Neural cell (in vitro differentiated cells): ENCODE measurements at regions not wholly inside any gene's neighbourhood (a gene's known extent, or its start where the extent isn't known, plus 50 kb on each side); places are given as distances from the start of the nearest gene placed in this dataset.

Experiments used
- H2AFZ ChIP-seq: fragments of 200-600, 300-800 bp; sonication (generic), shearing (Covaris generic); 2 replicates; pipeline ENCODE4 v1.6.0; 2014; ENCODE audit warnings: low read depth, mild to moderate bottlenecking, antibody characterized with exemption, low read length, moderate library complexity
- H3F3A ChIP-seq: fragments of 200-600 bp; shearing (Covaris generic); 2 replicates; pipeline ENCODE4 v1.6.1; 2016; ENCODE audit warnings: mild to moderate bottlenecking, moderate library complexity, mixed read lengths, antibody characterized with exemption, low read length; ENCODE audit not compliant: insufficient read depth, poor library complexity, severe bottlenecking
- H3K27ac ChIP-seq: fragments of 200-600, 300-800 bp; sonication (generic), shearing (Covaris generic); 2 replicates; pipeline ENCODE4 v1.5.1; 2014; ENCODE audit warnings: mild to moderate bottlenecking, low read length, moderate library complexity
- H3K27me3 ChIP-seq: fragments of 300-800, 200-600 bp; sonication (generic), shearing (Covaris generic); 2 replicates; pipeline ENCODE4 v1.6.0; 2014; ENCODE audit warnings: mild to moderate bottlenecking, low read depth, low read length, moderate library complexity; ENCODE audit not compliant: insufficient read depth
- H3K36me3 ChIP-seq: fragments of 300-800, 200-600 bp; sonication (generic), shearing (Covaris generic); 2 replicates; pipeline ENCODE4 v1.5.1; 2014; ENCODE audit warnings: mild to moderate bottlenecking, antibody characterized with exemption, low read length, moderate library complexity; ENCODE audit not compliant: insufficient read depth
- H3K4me2 ChIP-seq: fragments of 300-800, 200-600 bp; sonication (generic), shearing (Covaris generic); 2 replicates; pipeline ENCODE4 v1.6.0; 2014; ENCODE audit warnings: mild to moderate bottlenecking, low read length
- H3K4me3 ChIP-seq: fragments of 300-800, 200-600 bp; sonication (generic), shearing (Covaris generic); 2 replicates; pipeline ENCODE4 v1.5.1; 2014; ENCODE audit warnings: mild to moderate bottlenecking, low read length, moderate library complexity
- H3K79me2 ChIP-seq: fragments of 200-600 bp; shearing (Covaris generic); replicated peaks from 2 replicates; pipeline ENCODE4 v1.6.0; 2014; ENCODE audit warnings: mild to moderate bottlenecking, low read length, moderate library complexity; ENCODE audit not compliant: insufficient read depth
- H3K9ac ChIP-seq: fragments of 300-800, 200-600 bp; sonication (generic), shearing (Covaris generic); 2 replicates; pipeline ENCODE4 v1.6.1; 2016; ENCODE audit warnings: mild to moderate bottlenecking, low read length, mixed read lengths
- H3K9me2 ChIP-seq: fragments of 200-600 bp; shearing (Covaris generic); 2 replicates; pipeline ENCODE4 v1.6.1; 2016; ENCODE audit warnings: mild to moderate bottlenecking, low read length, mixed read lengths; ENCODE audit not compliant: insufficient read depth
- H3K9me3 ChIP-seq: fragments of 200-600, 300-800 bp; sonication (generic), shearing (Covaris generic); 2 replicates; pipeline ENCODE4 v1.6.1; 2016; ENCODE audit warnings: mild to moderate bottlenecking, mixed run types, low read length, moderate library complexity, mixed read lengths
- H4K20me1 ChIP-seq: fragments of 200-600 bp; shearing (Covaris generic); 2 replicates; pipeline ENCODE4 v1.6.1; 2016; ENCODE audit warnings: mild to moderate bottlenecking, mixed run types; ENCODE audit not compliant: insufficient read depth
- CTCF ChIP-seq: fragments of 450-650 bp; IDR thresholded peaks from 2 replicates; pipeline ENCODE4 v1.5.1; 2014; ENCODE audit warnings: antibody characterized with exemption, mild to moderate bottlenecking, moderate library complexity; ENCODE audit not compliant: poor library complexity, severe bottlenecking
- EP300 ChIP-seq: fragments of 450-650 bp; conservative IDR thresholded peaks from 2 replicates; pipeline ENCODE4 v1.6.1; 2014; ENCODE audit warnings: antibody characterized with exemption, mild to moderate bottlenecking, moderate library complexity; ENCODE audit not compliant: poor library complexity, severe bottlenecking
- EZH2 ChIP-seq: fragments of 200-600, 300-800 bp; shearing (Covaris generic), sonication (generic); IDR thresholded peaks from 2 replicates; pipeline ENCODE4 v1.6.1; 2014; ENCODE audit warnings: antibody characterized with exemption, low read length, borderline replicate concordance, mild to moderate bottlenecking; ENCODE audit not compliant: insufficient read depth, poor library complexity, severe bottlenecking
- MXI1 ChIP-seq: fragments of 450-650 bp; conservative IDR thresholded peaks from 2 replicates; pipeline ENCODE4 v1.6.1; 2014; ENCODE audit warnings: antibody characterized with exemption, mild to moderate bottlenecking; ENCODE audit not compliant: poor library complexity, severe bottlenecking
- POLR2AphosphoS5 ChIP-seq: IDR thresholded peaks from 2 replicates; pipeline ENCODE4 v1.6.1; 2012
- RAD21 ChIP-seq: fragments of 450-650 bp; conservative IDR thresholded peaks from 2 replicates; pipeline ENCODE4 v1.6.1; 2014; ENCODE audit warnings: antibody characterized with exemption, mild to moderate bottlenecking, moderate library complexity
- SMC3 ChIP-seq: fragments of 450-650 bp; conservative IDR thresholded peaks from 2 replicates; pipeline ENCODE4 v1.6.1; 2014; ENCODE audit warnings: antibody characterized with exemption, mild to moderate bottlenecking, moderate library complexity; ENCODE audit not compliant: poor library complexity
- TAF1 ChIP-seq: IDR thresholded peaks from 2 replicates; pipeline ENCODE4 v1.6.1; 2012; ENCODE audit warnings: low read depth
- TF ChIP-seq, protein P1 (sequence below): IDR thresholded peaks from 2 replicates; pipeline ENCODE4 v1.6.1; 2012; ENCODE audit warnings: borderline replicate concordance

DNA sequence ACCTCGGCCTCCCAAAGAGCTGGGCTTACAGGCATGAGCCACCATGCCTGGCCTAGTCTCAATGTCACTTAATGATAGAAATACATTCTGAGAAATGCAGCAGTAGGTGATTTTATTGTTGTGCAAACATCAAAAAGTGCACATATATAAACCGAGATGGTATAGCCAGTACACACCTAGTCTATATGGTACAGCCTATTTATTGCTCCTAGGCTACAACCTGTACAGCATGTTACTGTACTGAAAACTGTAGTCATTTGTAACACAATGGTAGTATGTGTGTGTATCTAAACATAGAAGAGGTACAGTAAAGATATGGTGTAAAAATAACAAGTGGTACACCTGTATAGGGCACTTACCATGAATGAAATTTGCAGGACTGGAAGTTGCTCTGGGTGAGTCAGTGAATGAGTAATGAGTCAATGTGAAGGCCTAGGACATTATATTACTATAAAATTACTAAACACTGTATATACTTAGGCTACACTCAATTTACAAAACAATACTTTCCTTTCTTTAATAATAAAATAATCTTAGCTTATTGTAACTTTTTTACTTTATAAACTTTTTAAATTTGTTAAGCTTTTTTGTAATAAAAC, 166.7 kb upstream of the SYT1 start:
- Histone ChIP-seq H3K36me3 (no peaks in the 10 kb centered on the region), H3K27me3 (no peaks in the 10 kb centered on the region), H3K9me2 (no peaks in the 10 kb centered on the region), H3K4me3 (no peak overlapping the region), H3K79me2 (no peaks in the 10 kb centered on the region), H3K9me3 (no peaks in the 10 kb centered on the region), H3K27ac (no peak overlapping the region), H2AFZ (no peak overlapping the region), H3K9ac (no peak overlapping the region), H4K20me1 (no peaks in the 10 kb centered on the region), H3K4me2 (no peak overlapping the region), H3F3A (no peaks in the 10 kb centered on the region)
- TF ChIP-seq MXI1: no peak
- TF ChIP-seq, protein P1, sequence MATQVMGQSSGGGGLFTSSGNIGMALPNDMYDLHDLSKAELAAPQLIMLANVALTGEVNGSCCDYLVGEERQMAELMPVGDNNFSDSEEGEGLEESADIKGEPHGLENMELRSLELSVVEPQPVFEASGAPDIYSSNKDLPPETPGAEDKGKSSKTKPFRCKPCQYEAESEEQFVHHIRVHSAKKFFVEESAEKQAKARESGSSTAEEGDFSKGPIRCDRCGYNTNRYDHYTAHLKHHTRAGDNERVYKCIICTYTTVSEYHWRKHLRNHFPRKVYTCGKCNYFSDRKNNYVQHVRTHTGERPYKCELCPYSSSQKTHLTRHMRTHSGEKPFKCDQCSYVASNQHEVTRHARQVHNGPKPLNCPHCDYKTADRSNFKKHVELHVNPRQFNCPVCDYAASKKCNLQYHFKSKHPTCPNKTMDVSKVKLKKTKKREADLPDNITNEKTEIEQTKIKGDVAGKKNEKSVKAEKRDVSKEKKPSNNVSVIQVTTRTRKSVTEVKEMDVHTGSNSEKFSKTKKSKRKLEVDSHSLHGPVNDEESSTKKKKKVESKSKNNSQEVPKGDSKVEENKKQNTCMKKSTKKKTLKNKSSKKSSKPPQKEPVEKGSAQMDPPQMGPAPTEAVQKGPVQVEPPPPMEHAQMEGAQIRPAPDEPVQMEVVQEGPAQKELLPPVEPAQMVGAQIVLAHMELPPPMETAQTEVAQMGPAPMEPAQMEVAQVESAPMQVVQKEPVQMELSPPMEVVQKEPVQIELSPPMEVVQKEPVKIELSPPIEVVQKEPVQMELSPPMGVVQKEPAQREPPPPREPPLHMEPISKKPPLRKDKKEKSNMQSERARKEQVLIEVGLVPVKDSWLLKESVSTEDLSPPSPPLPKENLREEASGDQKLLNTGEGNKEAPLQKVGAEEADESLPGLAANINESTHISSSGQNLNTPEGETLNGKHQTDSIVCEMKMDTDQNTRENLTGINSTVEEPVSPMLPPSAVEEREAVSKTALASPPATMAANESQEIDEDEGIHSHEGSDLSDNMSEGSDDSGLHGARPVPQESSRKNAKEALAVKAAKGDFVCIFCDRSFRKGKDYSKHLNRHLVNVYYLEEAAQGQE: no peak
- no peak for TF ChIP-seq TAF1
- no peak for TF ChIP-seq EP300
- no peak for TF ChIP-seq POLR2AphosphoS5
- no peak for TF ChIP-seq EZH2
- TF ChIP-seq CTCF: no peak
- no peak for TF ChIP-seq SMC3
- no peak for TF ChIP-seq RAD21

- H3K9me2 ChIP-seq: no peaks in the 10 kb centered on the region
- no peaks in the 10 kb centered on the region for H3F3A ChIP-seq
- no peak overlapping the region for H2AFZ ChIP-seq
- no peak overlapping the region for H3K4me3 ChIP-seq
- TF ChIP-seq EP300 (no peak), EZH2 (no peak), SMC3 (no peak), RAD21 (no peak), TAF1 (no peak), CTCF (no peak), POLR2AphosphoS5 (no peak), MXI1 (no peak)
- TF ChIP-seq, protein P1: no peak
- H3K79me2 ChIP-seq: no peaks in the 10 kb centered on the region
- H3K36me3 ChIP-seq: no peaks in the 10 kb centered on the region
- H3K9me3 ChIP-seq: no peaks in the 10 kb centered on the region
- no peak overlapping the region for H3K27ac ChIP-seq
- H3K9ac ChIP-seq: no peak overlapping the region
- no peaks in the 10 kb centered on the region for H3K27me3 ChIP-seq
- H4K20me1 ChIP-seq: no peaks in the 10 kb centered on the region
- H3K4me2 ChIP-seq: no peak overlapping the region
Observed at GRCh38 chr12:78698747-78699146, 165.8 kb upstream of the SYT1 start.
